Heart left ventricle (tissue), 13 donors: ENCODE measurements at regions not wholly inside any gene's neighbourhood (a gene's known extent, or its start where the extent isn't known, plus 50 kb on each side); places are given as distances from the start of the nearest gene placed in this dataset.

Experiments used
- CTCF ChIP-seq, 12 donors: fragments of 200-600 bp; sonication (generic) in 4 of 12; IDR thresholded peaks; one replicate each; pipeline versions ENCODE4 v1.5.0 to v1.8.0; 2018 to 2022; ENCODE audit warnings: antibody characterized with exemption in 12 of 12, mild to moderate bottlenecking in 5 of 12
- POLR2A ChIP-seq, 2 donors: fragments of 450-650 bp; IDR thresholded peaks; one replicate each; pipeline ENCODE4 v1.6.1; 2017; ENCODE audit warnings: antibody characterized with exemption in 2 of 2, mild to moderate bottlenecking in 2 of 2, moderate library complexity in 2 of 2
- donor health status: ischemic (EF 13 %, LVEDD 7.1; RV severe dilation, severe dysfunction).
- donor health status: DM: no; HTN: yes; CAD: no.
- donor health status: DM: no; HTN: no; CAD: no.
- donor health status: ischemic (EF 25% LVEDD 6.9; RV normal size, moderate dysfunction).
- donor health status: ischemic (EF 25% LVEDD 5.7; RV mildly dilated, moderate dysfunction).
- donor health status: ischemic (EF 35%, LVEDD 5.7; RV mildly dilated, moderate dysfunction).
- donor health status: nonischemic (EF 11% LVEDD 7.7; RV severe dilation, severe dysfunction).
- donor health status: DM: yes; HTN: yes; CAD: no.
- donor health status: PGD.
- donor health status: ischemic (EF 29% LVEDD 5.4; RV normal size, mild dysfunction).
- donor health status: nonischemic (EF 23%, LVEDD 6.1; RV moderate dilation, normal function).

DNA sequence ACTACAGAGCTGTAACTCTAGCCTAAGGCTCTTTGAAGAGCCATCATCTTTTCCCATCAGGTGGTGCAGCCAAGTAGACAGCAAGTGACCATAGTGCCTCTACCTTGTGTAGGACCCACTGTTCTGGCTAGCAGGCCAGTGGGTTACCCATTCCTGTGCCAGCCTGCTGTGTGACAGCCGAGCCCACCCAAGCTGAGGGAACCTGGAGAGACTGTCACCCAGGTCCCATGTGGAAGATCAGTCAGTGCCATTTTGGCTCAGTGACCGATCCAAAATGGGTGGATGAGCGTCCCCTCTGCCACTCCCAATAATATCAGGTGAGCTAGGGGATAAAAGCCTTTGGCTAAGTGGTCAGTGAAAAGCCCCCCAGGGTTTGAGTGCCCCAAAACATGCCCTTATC, 417.9 kb downstream of the MATN1 start:
- TF ChIP-seq CTCF (IDR thresholded peaks at IDR 0.05) (no peak), POLR2A (IDR thresholded peaks at IDR 0.05) (no peak)
